ENCODE measurements at regions not wholly inside any gene's neighbourhood (a gene's known extent, or its start where the extent isn't known, plus 50 kb on each side); places are given as distances from the start of the nearest gene placed in this dataset.

GRCh38 chr9:28853477-28853876, 1280.2 kb upstream of the C9orf72 start:
- H2BK15ac ChIP-seq (ENCODE audit: low read depth, low read length), result no peak overlapping the region
- H3K56ac ChIP-seq (ENCODE audit: insufficient read length, low read depth, low read length), result no peak overlapping the region
- peak; percentile 33 for DNase-seq
- H3K14ac ChIP-seq (ENCODE audit: insufficient read depth, low read length), result no peak overlapping the region
- H3K18ac ChIP-seq (ENCODE audit: insufficient read length, low read depth, low read length), result no peak overlapping the region
- no peaks in the 10 kb centered on the region for H4K20me1 ChIP-seq (ENCODE audit: control insufficient read depth, insufficient read depth, insufficient read length)
- no peak overlapping the region for H3K4ac ChIP-seq (ENCODE audit: low read depth, low read length)
- no peak overlapping the region for H3K23ac ChIP-seq (ENCODE audit: insufficient read length, low read depth, low read length)
- H2AK5ac ChIP-seq (ENCODE audit: insufficient read length, low read length), result no peak overlapping the region
- H4K91ac ChIP-seq (ENCODE audit: insufficient read length, low read depth, low read length), result no peak overlapping the region
- H3K9ac ChIP-seq (ENCODE audit: extremely low read depth, insufficient read length, low read length), result no peak overlapping the region
- no peak overlapping the region for H3T11ph ChIP-seq (ENCODE audit: low read length)
- no peak overlapping the region for H4K5ac ChIP-seq (ENCODE audit: insufficient read length, low read depth, low read length)
- no peak overlapping the region for H3K4me2 ChIP-seq (ENCODE audit: insufficient read depth, insufficient read length, low read length)
- no peaks in the 10 kb centered on the region for H3K23me2 ChIP-seq (ENCODE audit: insufficient read length, low read depth, low read length, poor library complexity, severe bottlenecking)
- H3K27ac Mint-ChIP-seq, result peak overlapping the region in 1 of 3 experiments; percentile 68; a peak in 1 of 7 replicates
- TF ChIP-seq CTCF (conservative IDR thresholded peaks at IDR 0.05), result peak; percentile 44
- no peaks in the 10 kb centered on the region for H3K79me2 ChIP-seq (ENCODE audit: insufficient read depth, low read length)
- no peak overlapping the region for H2AFZ ChIP-seq (ENCODE audit: low read length)
- H2BK20ac ChIP-seq (ENCODE audit: low read depth, low read length, poor library complexity, severe bottlenecking), result no peak overlapping the region
- no peaks in the 10 kb centered on the region for H3K27me3 Mint-ChIP-seq (ENCODE audit: low read depth)
- H3K79me1 ChIP-seq (ENCODE audit: insufficient read depth, low read depth, low read length, poor library complexity, severe bottlenecking), result no peaks in the 10 kb centered on the region
- H3K4me3 Mint-ChIP-seq, result no peak overlapping the region
- no peaks in the 10 kb centered on the region for H3K4me1 ChIP-seq (ENCODE audit: insufficient read depth, low read length)
- no peak overlapping the region for H2BK120ac ChIP-seq (ENCODE audit: low read depth, low read length, poor library complexity, severe bottlenecking)
- no CpG with 5 or more reads among the region's 4 CpGs for WGBS (ENCODE audit: extremely low coverage, insufficient read length, low lambda C conversion rate)
- H3K9me3 Mint-ChIP-seq, result no peaks in the 10 kb centered on the region
- H2BK12ac ChIP-seq (ENCODE audit: insufficient read length, low read depth, low read length), result no peak overlapping the region
- H3K36me3 Mint-ChIP-seq (ENCODE audit: insufficient read depth in 1 of 3, low read depth in 3 of 3), result no peaks in the 10 kb centered on the region
- peaks cover 10 to 11% of the 10 kb centered on the region in 2 experiments for H3K4me1 Mint-ChIP-seq
- no peaks in the 10 kb centered on the region for H3K9me3 ChIP-seq (ENCODE audit: control insufficient read depth, low read depth, low read length)
- no peak overlapping the region for H3K27ac ChIP-seq (ENCODE audit: insufficient read length, low read depth, low read length)
- H3K27me3 ChIP-seq (ENCODE audit: insufficient read depth, low read length), result no peaks in the 10 kb centered on the region
- H2BK5ac ChIP-seq (ENCODE audit: insufficient read length, low read length), result no peak overlapping the region
- H4K8ac ChIP-seq (replicated peaks; ENCODE audit: insufficient read length, low read depth, low read length), result no peak overlapping the region

Measured in H9 (cell line).